Neutrophil (primary cell): ENCODE measurements at regions not wholly inside any gene's neighbourhood (a gene's known extent, or its start where the extent isn't known, plus 50 kb on each side); places are given as distances from the start of the nearest gene placed in this dataset.

Experiments
- H3K27ac ChIP-seq: fragments of 200-600 bp; sonication (generic); 2 replicates; pipeline ENCODE4 v1.5.1; 2016; ENCODE audit warnings: mild to moderate bottlenecking, moderate library complexity
- H3K27me3 ChIP-seq: fragments of 200-600 bp; sonication (generic); 2 replicates; pipeline ENCODE4 v1.6.0; 2016; ENCODE audit warnings: mild to moderate bottlenecking
- H3K36me3 ChIP-seq: fragments of 200-600 bp; sonication (generic); 2 replicates; pipeline ENCODE4 v1.5.1; 2017
- H3K4me1 ChIP-seq, 2 experiments: fragments of 200-600 bp in 1 of 2; sonication (generic) in 1 of 2; 1 replicate in 1 of 2; 2 replicates in 1 of 2; pipeline versions ENCODE4 v1.5.1 to v1.6.1; 2013 to 2016; ENCODE audit warnings: low read depth in 1 of 2, low read length in 1 of 2, mild to moderate bottlenecking in 1 of 2, moderate library complexity in 1 of 2; ENCODE audit not compliant: control insufficient read depth in 1 of 2, insufficient read depth in 1 of 2
- H3K4me3 ChIP-seq, 2 experiments: fragments of 200-600 bp in 1 of 2; sonication (generic) in 1 of 2; 1 replicate in 1 of 2; 2 replicates in 1 of 2; pipeline ENCODE4 v1.5.1; 2013 to 2016; ENCODE audit warnings: low read depth in 1 of 2, low read length in 1 of 2, mild to moderate bottlenecking in 1 of 2, moderate library complexity in 1 of 2
- H3K9me3 ChIP-seq: fragments of 200-600 bp; sonication (generic); 2 replicates; pipeline ENCODE4 v1.5.1; 2016
- CTCF ChIP-seq: fragments of 200-600 bp; sonication (generic); IDR thresholded peaks from 2 replicates; pipeline ENCODE4 v1.5.1; 2016; ENCODE audit warnings: antibody characterized with exemption

- H3K4me1 ChIP-seq = peaks cover 28 to 50% of the 10 kb centered on the region in 2 experiments
- H3K27me3 ChIP-seq = no peaks in the 10 kb centered on the region
- TF ChIP-seq CTCF = no peak
- no peaks in the 10 kb centered on the region for H3K36me3 ChIP-seq
- no peaks in the 10 kb centered on the region for H3K9me3 ChIP-seq
- peak overlapping the region; percentile 93 for H3K27ac ChIP-seq
- H3K4me3 ChIP-seq = peak overlapping the region; percentile 27 to 36
Measured at GRCh38 chr3:155018621-155019330, 61.3 kb upstream of the MME start.

- no peak for TF ChIP-seq CTCF
- H3K27me3 ChIP-seq = no peaks in the 10 kb centered on the region
- H3K9me3 ChIP-seq = no peaks in the 10 kb centered on the region
- H3K4me1 ChIP-seq = peaks cover 28 to 61% of the 10 kb centered on the region in 2 experiments
- peak overlapping the region; percentile 61 for H3K27ac ChIP-seq
- H3K4me3 ChIP-seq = no peak overlapping the region
- H3K36me3 ChIP-seq = no peaks in the 10 kb centered on the region
Measured at GRCh38 chr3:155015776-155016436, 64.2 kb upstream of the MME start.

- no peaks in the 10 kb centered on the region for H3K9me3 ChIP-seq
- no peaks in the 10 kb centered on the region for H3K36me3 ChIP-seq
- H3K27ac ChIP-seq = no peak overlapping the region
- H3K4me1 ChIP-seq = peaks cover 27 to 58% of the 10 kb centered on the region in 2 experiments
- H3K27me3 ChIP-seq = no peaks in the 10 kb centered on the region
- no peak overlapping the region for H3K4me3 ChIP-seq
- no peak for TF ChIP-seq CTCF
Measured at GRCh38 chr3:155014953-155015352, 65.2 kb upstream of the MME start.

GRCh38 chr3:155013427-155013826 lies 66.7 kb upstream of the MME start:
- no peaks in the 10 kb centered on the region for H3K27me3 ChIP-seq
- H3K9me3 ChIP-seq = no peaks in the 10 kb centered on the region
- H3K27ac ChIP-seq = peak overlapping the region; percentile 40
- no peaks in the 10 kb centered on the region for H3K36me3 ChIP-seq
- peaks cover 18 to 53% of the 10 kb centered on the region in 2 experiments for H3K4me1 ChIP-seq
- no peak for TF ChIP-seq CTCF
- no peak overlapping the region for H3K4me3 ChIP-seq

GRCh38 chr3:155012584-155012983 lies 67.5 kb upstream of the MME start:
- H3K4me1 ChIP-seq = peaks cover 14 to 49% of the 10 kb centered on the region in 2 experiments
- no peaks in the 10 kb centered on the region for H3K9me3 ChIP-seq
- no peak for TF ChIP-seq CTCF
- H3K36me3 ChIP-seq = no peaks in the 10 kb centered on the region
- H3K27ac ChIP-seq = no peak overlapping the region
- no peaks in the 10 kb centered on the region for H3K27me3 ChIP-seq
- H3K4me3 ChIP-seq = no peak overlapping the region
